ENCODE measurements at regions not wholly inside any gene's neighbourhood (a gene's known extent, or its start where the extent isn't known, plus 50 kb on each side); places are given as distances from the start of the nearest gene placed in this dataset.

DNA sequence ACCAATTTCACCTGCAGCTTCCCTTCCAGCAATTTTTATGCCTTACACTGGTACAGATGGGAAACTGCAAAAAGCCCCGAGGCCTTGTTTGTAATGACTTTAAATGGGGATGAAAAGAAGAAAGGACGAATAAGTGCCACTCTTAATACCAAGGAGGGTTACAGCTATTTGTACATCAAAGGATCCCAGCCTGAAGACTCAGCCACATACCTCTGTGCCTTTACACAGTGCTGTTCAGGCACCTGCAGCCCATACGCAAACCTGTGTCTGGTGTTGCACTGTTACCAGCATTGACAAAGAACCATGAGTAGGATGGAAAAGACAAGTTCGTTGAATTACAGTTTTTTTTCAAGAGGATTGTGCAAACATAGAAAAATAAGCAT lies 432.0 kb upstream of the OR4E1 start:
- TF ChIP-seq POLR2AphosphoS5 (IDR thresholded peaks at IDR 0.05) = no peak
- TF ChIP-seq, protein P1, sequence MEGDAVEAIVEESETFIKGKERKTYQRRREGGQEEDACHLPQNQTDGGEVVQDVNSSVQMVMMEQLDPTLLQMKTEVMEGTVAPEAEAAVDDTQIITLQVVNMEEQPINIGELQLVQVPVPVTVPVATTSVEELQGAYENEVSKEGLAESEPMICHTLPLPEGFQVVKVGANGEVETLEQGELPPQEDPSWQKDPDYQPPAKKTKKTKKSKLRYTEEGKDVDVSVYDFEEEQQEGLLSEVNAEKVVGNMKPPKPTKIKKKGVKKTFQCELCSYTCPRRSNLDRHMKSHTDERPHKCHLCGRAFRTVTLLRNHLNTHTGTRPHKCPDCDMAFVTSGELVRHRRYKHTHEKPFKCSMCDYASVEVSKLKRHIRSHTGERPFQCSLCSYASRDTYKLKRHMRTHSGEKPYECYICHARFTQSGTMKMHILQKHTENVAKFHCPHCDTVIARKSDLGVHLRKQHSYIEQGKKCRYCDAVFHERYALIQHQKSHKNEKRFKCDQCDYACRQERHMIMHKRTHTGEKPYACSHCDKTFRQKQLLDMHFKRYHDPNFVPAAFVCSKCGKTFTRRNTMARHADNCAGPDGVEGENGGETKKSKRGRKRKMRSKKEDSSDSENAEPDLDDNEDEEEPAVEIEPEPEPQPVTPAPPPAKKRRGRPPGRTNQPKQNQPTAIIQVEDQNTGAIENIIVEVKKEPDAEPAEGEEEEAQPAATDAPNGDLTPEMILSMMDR (IDR thresholded peaks at IDR 0.05) = no peak

All from upper lobe of left lung (tissue), 4 donors.